Tibial nerve (tissue), 4 donors: ENCODE measurements at regions not wholly inside any gene's neighbourhood (a gene's known extent, or its start where the extent isn't known, plus 50 kb on each side); places are given as distances from the start of the nearest gene placed in this dataset.

Experiments
- DNase-seq, 2 donors: peaks; one replicate each; pipeline ENCODE4 v3.0.0-alpha.2; 2019; ENCODE audit warnings: low spot score in 2 of 2
- H3K27ac ChIP-seq, 4 donors: fragments of 200-600 bp; sonication (generic) in 3 of 4; one replicate each; pipeline ENCODE4 v1.5.1; 2017 to 2019; ENCODE audit warnings: mild to moderate bottlenecking in 1 of 4
- H3K27me3 ChIP-seq, 2 donors: fragments of 200-600 bp; sonication (generic) in 1 of 2; one replicate each; pipeline versions ENCODE4 v1.5.1 to v1.6.0; 2017 to 2019
- H3K36me3 ChIP-seq, 3 donors: fragments of 200-600 bp; sonication (generic); one replicate each; pipeline ENCODE4 v1.5.1; 2018 to 2019
- H3K4me1 ChIP-seq, 4 donors: fragments of 200-600 bp; sonication (generic) in 3 of 4; one replicate each; pipeline ENCODE4 v1.5.1; 2017 to 2019
- H3K4me3 ChIP-seq, 4 donors: fragments of 200-600 bp; sonication (generic) in 3 of 4; one replicate each; pipeline ENCODE4 v1.5.1; 2017 to 2019; ENCODE audit warnings: mild to moderate bottlenecking in 1 of 4, moderate library complexity in 1 of 4
- H3K9me3 ChIP-seq, 4 donors: fragments of 200-600 bp; sonication (generic) in 3 of 4; one replicate each; pipeline ENCODE4 v1.5.1; 2017 to 2019
- CTCF ChIP-seq, 5 experiments: fragments of 200-600 bp in 3 of 5; fragments of 450-650 bp in 2 of 5; sonication (generic) in 3 of 5; IDR thresholded peaks; one replicate each; pipeline ENCODE4 v1.5.1; 2016 to 2019; ENCODE audit warnings: antibody characterized with exemption in 5 of 5, mild to moderate bottlenecking in 3 of 5, moderate library complexity in 2 of 5
- EP300 ChIP-seq, 2 donors: sonication (generic); formaldehyde crosslinking; IDR thresholded peaks; one replicate each; pipeline ENCODE4 v1.6.1; 2017; ENCODE audit warnings: antibody characterized with exemption in 2 of 2, mild to moderate bottlenecking in 1 of 2
- POLR2A ChIP-seq, 2 donors: fragments of 450-650 bp; IDR thresholded peaks; one replicate each; pipeline ENCODE4 v1.6.1; 2017; ENCODE audit warnings: antibody characterized with exemption in 2 of 2, mild to moderate bottlenecking in 2 of 2, moderate library complexity in 2 of 2
- WGBS, 2 donors: methylation state at CpG; one replicate each; pipeline ENCODE4 v1.1.5; 2018; 5-methylcytosine and 5-hydroxymethylcytosine counted together

- TF ChIP-seq POLR2A (IDR thresholded peaks at IDR 0.05) (no peak), EP300 (IDR thresholded peaks at IDR 0.05) (no peak), CTCF (IDR thresholded peaks at IDR 0.05) (no peak)
- Histone ChIP-seq H3K9me3 (no peaks in the 10 kb centered on the region), H3K4me1 (peaks cover 0 to 27% (median 0%) of the 10 kb centered on the region in 4 donors), H3K27me3 (no peaks in the 10 kb centered on the region), H3K27ac (peak overlapping the region in 1 of 4 donors; percentile 27), H3K36me3 (no peaks in the 10 kb centered on the region), H3K4me3 (no peak overlapping the region)
- no peak for DNase-seq
- 81 to 89% methylated on average over 6 of the region's 6 CpGs for WGBS, 2 donors
Observed at GRCh38 chr2:133843551-133843950, 275.3 kb upstream of the NCKAP5 start.

DNA sequence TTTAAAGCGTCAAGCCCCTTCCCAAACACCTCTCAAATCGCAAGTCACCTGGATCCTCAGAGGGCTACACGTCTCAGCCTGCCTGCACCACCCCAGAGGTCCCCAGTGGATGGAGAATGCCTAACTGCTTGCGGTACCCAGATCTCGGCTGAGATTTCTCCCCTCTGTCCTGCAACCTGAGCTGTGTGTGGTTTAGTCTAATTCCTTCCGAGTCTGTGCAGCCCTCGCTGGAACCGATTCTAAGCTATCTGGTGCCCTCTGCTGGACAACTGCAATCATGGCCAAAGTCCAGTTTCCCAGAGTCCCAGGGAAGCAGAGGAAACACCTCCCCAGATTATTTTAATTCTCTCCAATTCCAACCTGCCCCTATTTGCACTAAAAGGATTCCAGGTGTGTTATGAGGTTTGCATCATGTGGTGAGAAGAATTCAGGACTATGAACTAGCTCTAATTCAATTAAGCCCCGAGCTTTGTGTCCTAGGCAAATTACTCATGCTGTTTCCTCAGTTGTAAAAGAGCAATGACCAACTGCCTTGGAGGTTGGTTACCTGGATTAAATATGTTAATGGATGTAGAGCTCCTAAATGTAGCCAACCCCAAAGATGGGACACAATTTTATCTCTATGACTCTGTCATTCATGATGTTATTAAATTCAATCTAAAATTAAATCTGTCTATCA lies 276.1 kb upstream of the NCKAP5 start:
- Histone ChIP-seq H3K27ac (no peak overlapping the region), H3K4me3 (no peak overlapping the region), H3K9me3 (no peaks in the 10 kb centered on the region), H3K4me1 (peaks cover 0 to 27% (median 0%) of the 10 kb centered on the region in 4 donors), H3K36me3 (no peaks in the 10 kb centered on the region), H3K27me3 (no peaks in the 10 kb centered on the region)
- 29 to 34% methylated on average over 8 to 9 of the region's 9 CpGs for WGBS, 2 donors
- peak in 1 of 2 donors; percentile 67 for DNase-seq
- TF ChIP-seq POLR2A (IDR thresholded peaks at IDR 0.05) (no peak), CTCF (IDR thresholded peaks at IDR 0.05) (peak; percentile 66 to 84 (median 77)), EP300 (IDR thresholded peaks at IDR 0.05) (no peak)

DNA sequence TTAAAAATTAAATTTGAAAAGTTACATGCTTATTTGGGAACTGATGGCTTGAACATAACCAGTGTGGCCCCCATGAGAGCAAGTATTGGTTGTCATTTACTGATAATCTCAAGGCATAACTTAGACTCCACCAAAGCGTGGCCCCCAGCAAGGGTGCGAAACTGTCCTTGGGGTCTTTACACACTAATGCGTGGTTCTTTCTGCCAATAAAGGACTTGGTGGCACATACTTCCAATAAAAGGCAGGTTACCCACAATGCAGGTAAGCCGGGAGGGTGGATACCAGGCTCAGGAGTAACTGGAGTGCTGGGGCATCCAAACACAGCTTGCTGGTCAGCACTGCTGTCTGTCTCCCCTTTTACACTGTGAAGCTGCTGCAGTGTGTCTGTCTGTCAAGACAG lies 278.2 kb upstream of the NCKAP5 start:
- H3K36me3 ChIP-seq = no peaks in the 10 kb centered on the region
- peaks cover 0 to 20% (median 0%) of the 10 kb centered on the region in 4 donors for H3K4me1 ChIP-seq
- no peaks in the 10 kb centered on the region for H3K27me3 ChIP-seq
- WGBS, 2 donors = 83 to 86% methylated on average over 4 of the region's 4 CpGs
- no peaks in the 10 kb centered on the region for H3K9me3 ChIP-seq
- DNase-seq = no peak
- H3K4me3 ChIP-seq = no peak overlapping the region
- TF ChIP-seq CTCF (IDR thresholded peaks at IDR 0.05) = no peak
- no peak for TF ChIP-seq EP300 (IDR thresholded peaks at IDR 0.05)
- TF ChIP-seq POLR2A (IDR thresholded peaks at IDR 0.05) = no peak
- no peak overlapping the region for H3K27ac ChIP-seq

- no peak overlapping the region for H3K27ac ChIP-seq
- TF ChIP-seq POLR2A (IDR thresholded peaks at IDR 0.05) (no peak), EP300 (IDR thresholded peaks at IDR 0.05) (no peak), CTCF (IDR thresholded peaks at IDR 0.05) (no peak)
- 92 to 95% methylated on average over 5 of the region's 5 CpGs for WGBS, 2 donors
- no peak for DNase-seq
- no peak overlapping the region for H3K4me3 ChIP-seq
- no peaks in the 10 kb centered on the region for H3K36me3 ChIP-seq
- no peaks in the 10 kb centered on the region for H3K27me3 ChIP-seq
- H3K9me3 ChIP-seq = no peaks in the 10 kb centered on the region
- peaks cover 0 to 10% (median 0%) of the 10 kb centered on the region in 4 donors for H3K4me1 ChIP-seq
Observed at GRCh38 chr2:133847591-133847990, 279.3 kb upstream of the NCKAP5 start.

DNA sequence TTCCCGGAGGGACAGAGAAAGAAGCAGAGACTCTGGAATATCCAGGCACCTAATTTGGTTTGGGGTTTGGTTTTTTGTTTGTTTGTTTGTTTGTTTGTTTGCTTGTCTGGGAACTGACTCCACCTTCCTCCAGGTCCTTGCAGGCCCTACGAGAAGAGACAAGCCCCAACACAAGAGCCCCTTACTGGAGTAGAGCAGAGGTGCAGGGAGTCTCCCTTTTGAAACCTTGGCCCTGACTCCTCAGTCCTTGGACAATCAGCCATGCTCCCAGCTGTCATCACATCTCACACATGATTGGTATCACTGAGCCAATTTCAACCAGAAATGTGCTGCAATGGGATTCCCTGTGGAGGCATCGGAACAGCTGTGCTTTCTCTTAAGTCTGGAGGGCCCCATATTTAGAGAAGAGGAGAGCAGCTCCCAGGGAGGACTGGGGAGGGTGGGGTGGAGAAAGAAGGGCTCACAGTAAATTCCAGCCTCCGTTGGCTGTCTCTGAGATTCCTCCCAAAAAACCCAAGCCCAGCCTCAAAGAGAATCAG lies 279.9 kb upstream of the NCKAP5 start:
- TF ChIP-seq CTCF (IDR thresholded peaks at IDR 0.05) (no peak), EP300 (IDR thresholded peaks at IDR 0.05) (no peak), POLR2A (IDR thresholded peaks at IDR 0.05) (no peak)
- H3K27ac ChIP-seq = no peak overlapping the region
- 52 to 60% methylated on average over 3 to 4 of the region's 4 CpGs for WGBS, 2 donors
- peaks cover 0 to 4% (median 0%) of the 10 kb centered on the region in 4 donors for H3K4me1 ChIP-seq
- H3K36me3 ChIP-seq = no peaks in the 10 kb centered on the region
- no peak overlapping the region for H3K4me3 ChIP-seq
- no peaks in the 10 kb centered on the region for H3K9me3 ChIP-seq
- no peak for DNase-seq
- H3K27me3 ChIP-seq = no peaks in the 10 kb centered on the region
